H1 (cell line): ENCODE measurements at regions not wholly inside any gene's neighbourhood (a gene's known extent, or its start where the extent isn't known, plus 50 kb on each side); places are given as distances from the start of the nearest gene placed in this dataset.

Experiments used
- ASH2L ChIP-seq: fragments of 200-600, 300-600 bp; sonication (generic); IDR thresholded peaks from one replicate; pipeline ENCODE4 v1.7.1; 2017; ENCODE audit warnings: low read length
- BACH1 ChIP-seq: IDR thresholded peaks from 2 replicates; pipeline ENCODE4 v1.6.1; 2012; ENCODE audit warnings: low read length, improper control_type of control experiment
- CHD7 ChIP-seq: fragments of 300-600 bp; sonication (generic); IDR thresholded peaks from 2 replicates; pipeline ENCODE4 v1.7.1; 2012; ENCODE audit warnings: low read length, moderate library complexity, mild to moderate bottlenecking, inconsistent platforms; ENCODE audit not compliant: insufficient replicate concordance
- CTBP2 ChIP-seq: IDR thresholded peaks from 2 replicates; pipeline ENCODE4 v1.7.0; 2011; ENCODE audit warnings: borderline replicate concordance, mild to moderate bottlenecking, moderate library complexity, mixed read lengths, low read length; ENCODE audit not compliant: insufficient read depth, insufficient read length
- SUZ12 ChIP-seq: fragments of 200-600 bp; sonication (generic); IDR thresholded peaks from 2 replicates; pipeline ENCODE4 v1.6.1; 2012; ENCODE audit warnings: mild to moderate bottlenecking, inconsistent platforms, low read length, moderate library complexity, mixed read lengths
- TAF1 ChIP-seq: IDR thresholded peaks from 2 replicates; pipeline ENCODE4 v1.6.1; 2011; ENCODE audit warnings: mild to moderate bottlenecking, low read depth, low read length

GRCh38 chr18:11541179-11541578 lies 68.2 kb upstream of the SLC35G4 start (continued):
- TF ChIP-seq TAF1 (no peak), CTBP2 (no peak), ASH2L (no peak), CHD7 (no peak), BACH1 (no peak), SUZ12 (no peak)
